ENCODE measurements at regions not wholly inside any gene's neighbourhood (a gene's known extent, or its start where the extent isn't known, plus 50 kb on each side); places are given as distances from the start of the nearest gene placed in this dataset.

DNA sequence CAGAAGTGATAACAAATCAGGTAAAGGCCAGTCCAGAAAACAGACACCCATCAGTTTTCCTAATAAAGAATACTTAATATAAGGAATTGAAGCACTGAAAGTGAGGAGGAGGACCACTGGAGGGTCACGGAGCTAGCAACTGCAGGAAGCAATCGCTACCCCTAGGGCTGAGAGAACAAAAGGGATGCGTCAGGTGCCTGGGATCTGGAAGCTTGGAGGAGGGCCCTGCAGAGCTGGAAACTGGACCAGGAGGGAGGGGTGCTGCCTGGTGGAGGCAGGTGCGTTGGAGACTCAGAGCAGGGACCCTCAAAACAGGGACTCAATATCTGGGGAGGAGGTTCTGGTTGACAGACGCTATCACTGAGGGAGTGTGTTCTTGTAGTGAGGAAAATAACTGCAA, 308.1 kb upstream of the RASGRP1 start (continued):
- TF ChIP-seq HDAC6 (IDR thresholded peaks at IDR 0.05; ENCODE audit: low read depth, low read length), result no peak
